SK-N-MC (cell line): ENCODE measurements at regions not wholly inside any gene's neighbourhood (a gene's known extent, or its start where the extent isn't known, plus 50 kb on each side); places are given as distances from the start of the nearest gene placed in this dataset.

Experiments used
- EZH2 ChIP-seq: fragments of 200-600 bp; sonication (generic); IDR thresholded peaks from one replicate; pipeline ENCODE4 v1.6.1; 2017; ENCODE audit warnings: antibody characterized with exemption
- FOXP2 ChIP-seq: optimal IDR thresholded peaks from 2 replicates; pipeline ENCODE3; 2011; ENCODE audit warnings: mild to moderate bottlenecking, moderate library complexity; ENCODE audit not compliant: insufficient read depth; ENCODE audit errors: extremely low read length, control extremely low read depth
- POLR2AphosphoS5 ChIP-seq: IDR thresholded peaks from 2 replicates; pipeline ENCODE4 v1.6.1; 2012; ENCODE audit warnings: mild to moderate bottlenecking, low read depth, low read length, borderline replicate concordance

- TF ChIP-seq EZH2: no peak
- no peak for TF ChIP-seq POLR2AphosphoS5
- TF ChIP-seq FOXP2: no peak
Observed at GRCh38 chrX:144566592-144566991, 680.7 kb upstream of the SPANXN1 start.
